ENCODE measurements at regions not wholly inside any gene's neighbourhood (a gene's known extent, or its start where the extent isn't known, plus 50 kb on each side); places are given as distances from the start of the nearest gene placed in this dataset.

GRCh38 chr6:6714118-6714897, 125.8 kb downstream of the LY86 start:
- ChIA-PET CTCF (interaction anchor here (1.2 to 2.1 kb wide), 5 partner anchors 10 to 561 kb away, joined by 3 to 20 read pairs (median 7); no protein-coding TSS in a partner anchor), POLR2A (interaction anchor here (0.6 to 0.7 kb wide), 3 partner anchors 9 to 562 kb away, joined by 3 to 6 read pairs (median 3); no protein-coding TSS in a partner anchor)
- TF ChIP-seq, protein P1, sequence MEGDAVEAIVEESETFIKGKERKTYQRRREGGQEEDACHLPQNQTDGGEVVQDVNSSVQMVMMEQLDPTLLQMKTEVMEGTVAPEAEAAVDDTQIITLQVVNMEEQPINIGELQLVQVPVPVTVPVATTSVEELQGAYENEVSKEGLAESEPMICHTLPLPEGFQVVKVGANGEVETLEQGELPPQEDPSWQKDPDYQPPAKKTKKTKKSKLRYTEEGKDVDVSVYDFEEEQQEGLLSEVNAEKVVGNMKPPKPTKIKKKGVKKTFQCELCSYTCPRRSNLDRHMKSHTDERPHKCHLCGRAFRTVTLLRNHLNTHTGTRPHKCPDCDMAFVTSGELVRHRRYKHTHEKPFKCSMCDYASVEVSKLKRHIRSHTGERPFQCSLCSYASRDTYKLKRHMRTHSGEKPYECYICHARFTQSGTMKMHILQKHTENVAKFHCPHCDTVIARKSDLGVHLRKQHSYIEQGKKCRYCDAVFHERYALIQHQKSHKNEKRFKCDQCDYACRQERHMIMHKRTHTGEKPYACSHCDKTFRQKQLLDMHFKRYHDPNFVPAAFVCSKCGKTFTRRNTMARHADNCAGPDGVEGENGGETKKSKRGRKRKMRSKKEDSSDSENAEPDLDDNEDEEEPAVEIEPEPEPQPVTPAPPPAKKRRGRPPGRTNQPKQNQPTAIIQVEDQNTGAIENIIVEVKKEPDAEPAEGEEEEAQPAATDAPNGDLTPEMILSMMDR (IDR thresholded peaks at IDR 0.05; ENCODE audit: low read depth, low read length) = no peak
- no peak overlapping the region for H3K27ac ChIP-seq (ENCODE audit: low read depth, low read length)
- peaks cover 8% of the 10 kb centered on the region for H3K27me3 ChIP-seq (ENCODE audit: control insufficient read depth, insufficient read depth, low read length)
- peaks cover 3% of the 10 kb centered on the region; the same call in 1 of the 2 replicates for H3K9me3 ChIP-seq (ENCODE audit: control insufficient read depth, insufficient read depth, low read length)
- no peak overlapping the region for H3K4me3 ChIP-seq (ENCODE audit: low read depth, low read length)
- no peak for DNase-seq (ENCODE audit: low read depth, low spot score)

DNA sequence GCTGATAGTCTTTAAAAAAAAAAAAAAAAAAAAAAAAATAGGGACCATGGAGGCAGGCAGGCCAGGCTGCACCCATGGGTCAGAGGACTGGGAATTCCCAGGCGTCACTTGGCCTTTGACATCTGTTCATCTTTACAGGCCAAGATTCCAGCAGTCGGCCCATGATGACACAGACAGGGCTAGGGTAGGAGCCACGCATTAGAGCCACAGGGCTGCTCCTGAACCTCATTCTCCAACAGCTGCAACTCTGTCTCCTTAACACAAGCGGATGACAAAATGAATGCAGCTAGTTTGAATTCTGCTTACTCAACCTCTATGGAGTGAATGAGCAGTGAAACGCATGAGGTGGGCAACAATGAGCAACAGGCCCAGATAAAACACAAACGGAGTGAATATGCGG, 126.4 kb downstream of the LY86 start:
- Histone ChIP-seq H3K4me3 (ENCODE audit: low read depth, low read length) (no peak overlapping the region), H3K27ac (ENCODE audit: low read depth, low read length) (no peak overlapping the region), H3K27me3 (ENCODE audit: control insufficient read depth, insufficient read depth, low read length) (peaks cover 7% of the 10 kb centered on the region), H3K9me3 (ENCODE audit: control insufficient read depth, insufficient read depth, low read length) (peaks cover 3% of the 10 kb centered on the region; the same call in 1 of the 2 replicates)
- TF ChIP-seq, protein P1 (IDR thresholded peaks at IDR 0.05; ENCODE audit: low read depth, low read length) = no peak
- ChIA-PET POLR2A (interaction anchor here (0.7 kb wide), 2 partner anchors 14 to 561 kb away, joined by 3 to 6 read pairs; no protein-coding TSS in a partner anchor), CTCF (interaction anchor here (1.2 to 2.1 kb wide), 4 partner anchors 9 to 528 kb away, joined by 6 to 20 read pairs (median 8); no protein-coding TSS in a partner anchor)
- DNase-seq (ENCODE audit: low read depth, low spot score) = no peak

GRCh38 chr6:6715465-6715864, 126.9 kb downstream of the LY86 start:
- CTCF ChIA-PET = interaction anchor here (1.5 to 2.1 kb wide), 3 partner anchors 8 to 528 kb away, joined by 6 to 20 read pairs (median 7); no protein-coding TSS in a partner anchor
- Histone ChIP-seq H3K4me3 (ENCODE audit: low read depth, low read length) (no peak overlapping the region), H3K9me3 (ENCODE audit: control insufficient read depth, insufficient read depth, low read length) (peaks cover 3% of the 10 kb centered on the region; the same call in 1 of the 2 replicates), H3K27me3 (ENCODE audit: control insufficient read depth, insufficient read depth, low read length) (peaks cover 5% of the 10 kb centered on the region), H3K27ac (ENCODE audit: low read depth, low read length) (no peak overlapping the region)
- TF ChIP-seq, protein P1 (IDR thresholded peaks at IDR 0.05; ENCODE audit: low read depth, low read length) = no peak
- POLR2A ChIA-PET = no interaction called here
- no peak for DNase-seq (ENCODE audit: low read depth, low spot score)

DNA sequence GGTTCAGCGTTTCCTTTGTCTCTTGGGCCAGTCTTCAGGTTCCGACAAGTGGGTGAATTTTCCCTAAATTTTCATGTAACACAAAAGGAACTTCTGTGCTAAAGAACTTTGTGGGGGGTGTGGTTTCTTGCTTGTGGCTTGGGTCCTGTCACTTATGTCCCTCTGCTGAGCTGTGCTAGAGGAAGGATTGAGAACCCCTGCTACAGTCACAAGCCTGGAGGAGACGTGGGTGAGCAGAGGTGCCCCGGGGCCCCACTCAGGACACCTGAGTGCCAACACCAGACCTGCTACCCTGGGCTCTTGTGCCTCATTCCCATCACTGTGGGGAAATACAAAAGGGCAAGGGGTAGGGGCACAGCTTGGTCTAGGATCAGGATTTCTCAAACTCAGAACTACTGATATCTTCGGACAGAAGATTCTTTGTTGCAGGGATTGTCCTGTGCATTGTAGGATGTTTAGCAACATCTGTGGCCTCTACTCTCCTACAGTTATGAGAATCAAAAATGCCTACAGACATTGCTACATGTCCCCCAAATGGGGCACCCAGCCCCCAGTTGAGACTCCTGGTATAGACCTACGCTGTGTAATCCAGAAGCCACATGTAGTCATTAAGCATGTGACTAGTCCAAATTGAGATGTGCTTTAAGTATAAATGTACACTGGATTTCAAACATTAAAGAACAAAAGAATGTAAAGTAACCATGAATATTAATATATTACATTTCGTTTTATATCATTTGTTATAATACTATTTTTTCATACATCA, 128.7 kb downstream of the LY86 start:
- TF ChIP-seq, protein P1 (IDR thresholded peaks at IDR 0.05; ENCODE audit: low read depth, low read length) = no peak
- ChIA-PET CTCF (interaction anchor here (1.0 to 2.3 kb wide), 4 partner anchors 20 to 558 kb away, joined by 5 to 7 read pairs (median 6); no protein-coding TSS in a partner anchor), POLR2A (no interaction called here)

More for the DNA sequence above, 128.7 kb downstream of the LY86 start:
- Histone ChIP-seq H3K27ac (ENCODE audit: low read depth, low read length) (no peak overlapping the region), H3K27me3 (ENCODE audit: control insufficient read depth, insufficient read depth, low read length) (peaks cover 4% of the 10 kb centered on the region), H3K4me3 (ENCODE audit: low read depth, low read length) (no peak overlapping the region), H3K9me3 (ENCODE audit: control insufficient read depth, insufficient read depth, low read length) (peaks cover 3% of the 10 kb centered on the region; the same call in 1 of the 2 replicates)
- no peak for DNase-seq (ENCODE audit: low read depth, low spot score)
